Stimulated activated CD4-positive, alpha-beta T cell treated with anti-CD3 and anti-CD28 coated beads, Interleukin-1b, Interleukin-23, amount 100 ng/mL, for 4 hours (primary cell): ENCODE measurements at regions not wholly inside any gene's neighbourhood (a gene's known extent, or its start where the extent isn't known, plus 50 kb on each side); places are given as distances from the start of the nearest gene placed in this dataset.

ENCODE experiments used
- DNase-seq, 2 donors: peaks; one replicate each; pipeline ENCODE4 v3.0.0-alpha.2; 2020; ENCODE audit warnings: low read depth in 2 of 2

- DNase-seq, result no peak
Observed at GRCh38 chr3:177512945-177513814, 315.9 kb upstream of the TBL1XR1 start.

GRCh38 chr3:177513815-177514610 lies 316.7 kb upstream of the TBL1XR1 start:
- DNase-seq, result no peak

GRCh38 chr3:177514611-177515499 lies 317.6 kb upstream of the TBL1XR1 start:
- no peak for DNase-seq

- no peak for DNase-seq
Observed at GRCh38 chr3:177515786-177516157, 318.5 kb upstream of the TBL1XR1 start.

- no peak for DNase-seq
Observed at GRCh38 chr3:177516158-177517011, 319.1 kb upstream of the TBL1XR1 start.

GRCh38 chr3:177517906-177518305 lies 320.6 kb upstream of the TBL1XR1 start:
- DNase-seq, result no peak

GRCh38 chr3:177519588-177519987 lies 322.3 kb upstream of the TBL1XR1 start:
- no peak for DNase-seq

DNA sequence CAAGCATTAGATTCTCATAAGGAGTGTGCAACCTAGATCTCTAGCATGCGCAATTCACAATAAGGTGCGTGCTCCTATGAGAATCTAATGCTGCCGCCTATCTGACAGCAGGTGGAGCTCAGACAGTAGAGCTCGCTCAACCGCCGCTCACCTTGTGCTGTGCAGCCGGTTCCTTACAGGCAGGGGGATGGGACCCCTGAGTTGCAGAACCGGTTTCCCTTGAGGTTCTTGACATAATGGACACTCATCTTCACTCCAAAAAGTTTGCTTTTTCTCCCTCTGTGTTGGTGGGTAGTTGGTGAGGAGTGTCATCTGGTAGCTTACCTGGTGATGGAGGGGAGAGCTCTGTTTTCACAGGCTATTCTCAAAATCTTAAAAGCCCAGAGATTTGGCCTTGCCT lies 324.0 kb upstream of the TBL1XR1 start:
- DNase-seq, result no peak

DNA sequence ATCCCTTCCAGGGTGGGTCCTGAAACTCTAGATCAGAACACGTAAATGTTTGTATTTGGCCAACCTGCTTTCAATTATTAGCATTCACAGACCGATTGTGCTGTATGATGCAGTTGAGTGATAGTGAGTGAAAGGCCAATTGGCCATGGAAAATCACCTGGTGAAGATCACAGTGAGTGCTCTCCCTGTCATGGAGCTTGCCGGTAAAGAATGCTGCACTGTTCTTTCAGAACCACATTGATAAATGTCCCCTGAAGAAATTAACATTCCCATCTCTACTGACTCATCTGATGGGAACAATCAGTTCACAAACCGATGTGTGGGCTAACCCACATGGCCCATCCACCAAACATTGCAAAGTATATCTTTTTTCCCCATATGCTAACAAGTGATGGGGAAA lies 324.8 kb upstream of the TBL1XR1 start:
- DNase-seq, result no peak

DNA sequence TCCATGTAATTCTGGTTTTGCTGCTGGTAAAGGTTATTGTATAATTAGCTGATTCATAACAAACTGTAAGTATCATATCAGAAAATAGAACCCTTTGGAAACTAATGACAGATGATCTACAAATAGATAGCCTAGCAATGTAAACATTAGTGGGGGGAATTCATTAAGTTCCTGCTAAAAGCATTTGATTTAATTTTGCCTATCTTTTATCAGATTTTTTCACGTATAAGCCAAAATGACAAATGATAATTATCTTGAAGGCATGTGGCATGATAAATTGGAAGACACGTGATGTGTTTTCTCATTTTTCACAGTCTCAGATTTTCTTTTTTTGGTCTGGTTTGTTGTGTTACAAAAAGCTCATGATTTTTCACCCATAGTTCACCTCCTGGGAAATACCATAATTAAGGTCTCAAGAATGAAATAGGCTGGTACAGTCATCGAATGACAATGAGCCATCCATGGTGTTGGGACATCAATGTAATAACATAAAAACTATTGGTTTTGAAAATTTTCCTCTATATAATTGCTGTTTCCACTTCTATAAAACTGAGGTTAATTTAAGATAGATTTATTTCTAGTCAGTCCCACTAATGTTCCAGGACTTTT lies 325.9 kb upstream of the TBL1XR1 start:
- DNase-seq, result no peak

GRCh38 chr3:177523872-177524438 lies 326.7 kb upstream of the TBL1XR1 start:
- DNase-seq, result no peak

GRCh38 chr3:177524742-177525141 lies 327.5 kb upstream of the TBL1XR1 start:
- no peak for DNase-seq

GRCh38 chr3:177525414-177525813 lies 328.1 kb upstream of the TBL1XR1 start:
- no peak for DNase-seq

DNA sequence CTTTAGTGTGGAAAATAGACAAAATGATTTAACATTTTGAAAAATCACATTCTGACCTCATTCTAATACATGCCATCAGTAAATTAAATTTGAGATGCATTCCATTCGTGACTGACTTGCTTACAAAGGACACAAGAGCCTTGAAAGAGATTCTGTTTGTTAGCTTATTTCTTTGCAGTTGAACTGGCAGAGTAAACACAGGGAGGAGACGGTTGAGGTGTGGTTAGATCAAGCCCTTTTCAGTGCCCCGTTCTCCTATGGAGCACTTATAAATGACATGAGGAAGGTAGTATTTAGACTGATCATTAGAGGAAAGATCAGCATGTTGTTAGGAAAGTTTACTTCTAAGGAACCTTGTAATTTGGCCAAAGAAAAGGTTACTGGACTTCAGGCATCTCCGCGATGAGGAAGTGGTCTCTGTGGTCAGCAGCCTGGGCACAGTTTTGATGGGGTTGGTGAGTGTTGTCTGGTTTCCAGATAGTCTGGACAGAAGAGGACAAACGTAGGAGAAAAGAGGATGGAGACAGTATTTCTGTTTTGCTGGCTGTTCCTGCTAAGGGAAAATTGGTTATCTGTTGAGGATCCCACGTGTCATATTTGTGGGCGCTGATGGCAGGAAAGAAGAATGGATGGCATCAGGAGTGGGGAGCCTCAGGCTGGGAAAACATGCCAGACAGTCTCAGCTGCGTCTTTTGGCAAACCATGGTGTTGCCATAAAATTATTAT lies 328.9 kb upstream of the TBL1XR1 start:
- DNase-seq, result no peak

GRCh38 chr3:177527182-177527581 lies 329.9 kb upstream of the TBL1XR1 start:
- DNase-seq, result no peak

GRCh38 chr3:177528306-177529070 lies 331.2 kb upstream of the TBL1XR1 start:
- no peak for DNase-seq

DNA sequence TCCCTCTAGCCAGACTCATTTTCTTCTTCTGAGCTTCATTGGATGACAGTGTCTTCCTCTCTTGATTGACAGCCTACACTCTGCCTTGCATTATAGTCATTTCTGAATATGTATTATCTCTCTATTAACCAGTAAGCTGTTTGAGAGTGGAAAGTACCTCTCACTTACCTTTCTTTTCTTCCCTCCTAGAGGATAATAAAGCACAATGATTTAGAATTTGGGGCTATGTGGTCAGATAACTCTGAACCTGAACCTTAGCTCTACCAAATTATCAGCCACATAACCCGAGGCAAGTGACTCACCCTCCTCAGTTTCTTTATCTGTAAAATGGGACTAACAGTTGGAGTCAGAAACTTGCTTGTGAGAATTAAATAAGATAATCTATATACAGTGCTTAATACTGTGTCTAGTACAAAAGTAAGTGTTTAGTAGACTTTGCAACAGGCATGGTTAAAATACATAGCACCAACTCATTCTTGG lies 331.8 kb upstream of the TBL1XR1 start:
- DNase-seq, result no peak

DNA sequence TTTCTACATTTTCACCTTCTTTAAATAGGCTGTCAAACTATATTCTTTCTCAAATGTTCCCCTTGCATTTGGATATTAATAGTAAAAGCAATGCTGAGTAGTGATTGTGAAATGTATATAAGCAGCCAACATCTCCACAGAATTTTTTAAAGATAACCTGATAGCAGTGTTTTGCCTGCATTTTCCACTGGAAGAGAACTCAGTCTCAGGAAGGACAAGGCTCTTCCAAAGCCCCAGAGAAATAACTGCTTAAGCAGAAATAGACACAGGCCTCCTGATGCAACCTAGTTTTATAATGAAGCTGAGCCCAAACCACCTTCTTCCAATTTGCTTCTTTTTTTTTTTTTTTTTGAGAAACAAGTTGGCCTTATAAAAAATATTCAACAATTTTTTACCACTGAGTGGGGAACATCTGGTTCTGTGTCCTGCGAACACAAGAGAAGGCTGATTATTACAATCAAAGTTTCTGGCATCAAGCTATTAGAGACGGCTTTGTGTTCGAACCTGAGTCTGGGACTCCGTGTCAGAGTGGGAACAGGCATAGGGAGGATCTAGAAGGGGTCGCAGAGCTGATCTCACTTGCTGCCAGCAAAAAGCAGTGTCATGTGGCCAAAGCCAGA lies 332.5 kb upstream of the TBL1XR1 start:
- DNase-seq, result no peak
